PC-3 (cell line): ENCODE measurements at regions not wholly inside any gene's neighbourhood (a gene's known extent, or its start where the extent isn't known, plus 50 kb on each side); places are given as distances from the start of the nearest gene placed in this dataset.

Experiments used
- ATAC-seq: fragments of 200-7000 bp; cut with Tn5 transposase; 2 replicates; pipeline ENCODE4 v1.9.1; 2020; ENCODE audit warnings: mild to moderate bottlenecking, moderate library complexity
- BruUV-seq: library from RNA; stranded (reverse); fragments of 400-500 nt; replicated peaks from 2 replicates; lab custom pipeline; 2021; lab: Mats Ljungman, UMichigan
- CTCF ChIA-PET: fragments of 300-600 bp; sonication (Branson Sonifier 250); formaldehyde crosslinking; loops from one replicate; lab custom pipeline; 2022; ENCODE audit warnings: antibody characterized with exemption; lab: Charles Lee
- POLR2A ChIA-PET: fragments of 300-600 bp; sonication (Branson Sonifier 250); formaldehyde crosslinking; loops from one replicate; lab custom pipeline; 2022; ENCODE audit warnings: antibody characterized with exemption; ENCODE audit not compliant: unreplicated experiment; lab: Charles Lee
- DNase-seq: peaks from one replicate; pipeline ENCODE4 v3.0.0-alpha.2; 2015
- H2AFZ ChIP-seq: fragments of 300-600 bp; sonication (generic); 2 replicates; pipeline ENCODE4 v1.6.0; 2016; ENCODE audit warnings: antibody characterized with exemption, low read length
- H3F3A ChIP-seq: fragments of 300-600 bp; sonication (generic); one replicate; pipeline ENCODE4 v1.6.0; 2017; ENCODE audit warnings: antibody characterized with exemption, low read length, control low read depth, mild to moderate bottlenecking; ENCODE audit not compliant: unreplicated experiment
- H3K27ac ChIP-seq: fragments of 300-600 bp; sonication (generic); 2 replicates; pipeline ENCODE4 v1.5.1; 2016; ENCODE audit warnings: mild to moderate bottlenecking, low read length
- H3K27me3 ChIP-seq: fragments of 300-600 bp; sonication (generic); 2 replicates; pipeline ENCODE4 v1.6.1; 2016; ENCODE audit warnings: low read length, mixed read lengths
- H3K36me3 ChIP-seq: fragments of 300-600 bp; sonication (generic); 2 replicates; pipeline ENCODE4 v1.6.1; 2016; ENCODE audit warnings: low read depth, mixed run types, low read length, mixed read lengths
- H3K4me1 ChIP-seq: fragments of 300-600 bp; sonication (generic); 2 replicates; pipeline ENCODE4 v1.5.1; 2016; ENCODE audit warnings: low read length; ENCODE audit not compliant: insufficient read depth
- H3K4me2 ChIP-seq: fragments of 300-600 bp; sonication (generic); 2 replicates; pipeline ENCODE4 v1.6.0; 2016; ENCODE audit warnings: low read length
- H3K4me3 ChIP-seq: fragments of 300-600 bp; sonication (generic); 2 replicates; pipeline ENCODE4 v1.5.1; 2016; ENCODE audit warnings: mild to moderate bottlenecking, low read length, mixed read lengths
- H3K79me2 ChIP-seq: fragments of 300-600 bp; sonication (generic); 2 replicates; pipeline ENCODE4 v1.6.1; 2017; ENCODE audit warnings: low read length, mixed read lengths
- H3K9ac ChIP-seq: fragments of 300-600 bp; sonication (generic); 2 replicates; pipeline ENCODE4 v1.6.0; 2016; ENCODE audit warnings: mild to moderate bottlenecking, low read length
- H3K9me2 ChIP-seq: fragments of 300-600 bp; sonication (generic); replicated peaks from 2 replicates; pipeline ENCODE4 v1.6.1; 2016; ENCODE audit warnings: mixed run types, low read length, mixed read lengths
- H3K9me3 ChIP-seq: fragments of 300-600 bp; sonication (generic); 2 replicates; pipeline ENCODE4 v1.6.1; 2016; ENCODE audit warnings: low read length, mixed read lengths
- H4K20me1 ChIP-seq: fragments of 300-600 bp; sonication (generic); 2 replicates; pipeline ENCODE4 v1.6.1; 2016; ENCODE audit warnings: low read length, mixed read lengths
- EZH2 ChIP-seq: fragments of 300-600 bp; sonication (generic); IDR thresholded peaks from one replicate; pipeline ENCODE4 v1.6.1; 2017; ENCODE audit warnings: antibody characterized with exemption, mild to moderate bottlenecking, low read length; ENCODE audit not compliant: unreplicated experiment
- EZH2phosphoT487 ChIP-seq: fragments of 300-600 bp; sonication (generic); IDR thresholded peaks from 2 replicates; pipeline ENCODE4 v1.6.1; 2018; ENCODE audit warnings: mild to moderate bottlenecking, antibody characterized with exemption, low read length, borderline replicate concordance
- intact Hi-C: fragments of 100-400 bp; cut with micrococcal nuclease; formaldehyde crosslinking; loops from 2 replicates; pipeline ENCODE4 v1.9.0; 2023
- TF ChIP-seq, protein P1 (sequence below): fragments of 300-600 bp; sonication (generic); conservative IDR thresholded peaks from 2 replicates; pipeline ENCODE4 v1.5.1; 2017; ENCODE audit warnings: antibody characterized with exemption, low read depth, mild to moderate bottlenecking, low read length

DNA sequence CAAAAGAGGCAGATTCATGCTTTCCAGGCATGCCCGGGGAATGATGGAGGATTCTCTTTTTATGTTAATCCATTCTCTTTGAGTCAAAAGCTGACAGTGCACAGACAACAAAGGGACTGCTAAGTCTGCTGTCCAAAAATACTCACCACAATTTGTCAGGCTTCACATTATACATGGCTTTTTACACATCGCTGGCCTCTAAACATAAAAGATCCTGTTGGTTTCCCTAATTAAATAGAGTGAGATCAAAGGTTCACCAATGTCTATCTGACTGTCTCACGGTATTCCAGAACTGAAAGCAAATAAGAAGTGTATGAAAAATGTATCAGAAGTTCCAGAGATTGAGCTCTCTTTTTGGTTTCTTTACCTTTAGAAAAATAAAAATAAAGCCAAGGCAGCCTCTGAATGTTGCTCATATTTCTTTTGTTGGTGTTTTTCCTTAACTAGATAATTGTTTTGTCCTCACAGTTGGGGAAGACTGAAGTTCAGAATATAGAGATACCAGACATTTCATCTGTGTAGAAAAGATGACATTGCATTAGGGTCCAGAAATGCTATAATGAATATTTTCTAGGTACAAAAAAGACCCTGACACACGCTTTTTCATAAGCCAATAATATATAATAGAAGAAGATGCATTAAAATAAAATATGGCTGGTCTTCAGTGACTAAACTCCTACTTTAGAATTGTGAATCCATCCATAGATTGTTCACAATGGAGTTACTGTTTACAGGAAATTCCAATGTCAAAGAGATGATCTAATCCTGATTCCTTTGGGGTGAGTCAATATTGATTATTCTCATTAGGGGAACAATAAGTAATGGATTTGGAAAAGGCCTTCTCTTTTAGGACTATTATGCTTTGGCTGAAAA is 688.2 kb upstream of the CDH6 start:
- H3K4me3 ChIP-seq, result no peak overlapping the region
- H2AFZ ChIP-seq, result peak overlapping the region; percentile 53
- H3K9me3 ChIP-seq, result no peaks in the 10 kb centered on the region
- no peaks in the 10 kb centered on the region for H3K36me3 ChIP-seq
- ATAC-seq, result peak; percentile 97
- ChIA-PET CTCF (no interaction called here), POLR2A (interaction anchor here (0.5 kb wide), 1 partner anchor 430 kb away, joined by 3 read pairs; no protein-coding TSS in a partner anchor)
- BruUV-seq, result no TSS peak
- peaks cover 31% of the 10 kb centered on the region for H3K4me1 ChIP-seq
- no peaks in the 10 kb centered on the region for H4K20me1 ChIP-seq
- intact Hi-C loops, result no loop called here
- H3K27ac ChIP-seq, result peak overlapping the region; percentile 57
- H3F3A ChIP-seq, result no peaks in the 10 kb centered on the region
- H3K79me2 ChIP-seq, result no peaks in the 10 kb centered on the region
- peak overlapping the region; percentile 49 for H3K4me2 ChIP-seq
- H3K27me3 ChIP-seq, result no peaks in the 10 kb centered on the region
- H3K9ac ChIP-seq, result 0 out of 2 replicates have a peak overlapping the region, but pooled peaks have one; percentile 7
- DNase-seq, result peak; percentile 93
- H3K9me2 ChIP-seq, result no peaks in the 10 kb centered on the region
- TF ChIP-seq, protein P1, sequence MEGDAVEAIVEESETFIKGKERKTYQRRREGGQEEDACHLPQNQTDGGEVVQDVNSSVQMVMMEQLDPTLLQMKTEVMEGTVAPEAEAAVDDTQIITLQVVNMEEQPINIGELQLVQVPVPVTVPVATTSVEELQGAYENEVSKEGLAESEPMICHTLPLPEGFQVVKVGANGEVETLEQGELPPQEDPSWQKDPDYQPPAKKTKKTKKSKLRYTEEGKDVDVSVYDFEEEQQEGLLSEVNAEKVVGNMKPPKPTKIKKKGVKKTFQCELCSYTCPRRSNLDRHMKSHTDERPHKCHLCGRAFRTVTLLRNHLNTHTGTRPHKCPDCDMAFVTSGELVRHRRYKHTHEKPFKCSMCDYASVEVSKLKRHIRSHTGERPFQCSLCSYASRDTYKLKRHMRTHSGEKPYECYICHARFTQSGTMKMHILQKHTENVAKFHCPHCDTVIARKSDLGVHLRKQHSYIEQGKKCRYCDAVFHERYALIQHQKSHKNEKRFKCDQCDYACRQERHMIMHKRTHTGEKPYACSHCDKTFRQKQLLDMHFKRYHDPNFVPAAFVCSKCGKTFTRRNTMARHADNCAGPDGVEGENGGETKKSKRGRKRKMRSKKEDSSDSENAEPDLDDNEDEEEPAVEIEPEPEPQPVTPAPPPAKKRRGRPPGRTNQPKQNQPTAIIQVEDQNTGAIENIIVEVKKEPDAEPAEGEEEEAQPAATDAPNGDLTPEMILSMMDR, result no peak
- TF ChIP-seq EZH2phosphoT487 (no peak), EZH2 (no peak)

DNA sequence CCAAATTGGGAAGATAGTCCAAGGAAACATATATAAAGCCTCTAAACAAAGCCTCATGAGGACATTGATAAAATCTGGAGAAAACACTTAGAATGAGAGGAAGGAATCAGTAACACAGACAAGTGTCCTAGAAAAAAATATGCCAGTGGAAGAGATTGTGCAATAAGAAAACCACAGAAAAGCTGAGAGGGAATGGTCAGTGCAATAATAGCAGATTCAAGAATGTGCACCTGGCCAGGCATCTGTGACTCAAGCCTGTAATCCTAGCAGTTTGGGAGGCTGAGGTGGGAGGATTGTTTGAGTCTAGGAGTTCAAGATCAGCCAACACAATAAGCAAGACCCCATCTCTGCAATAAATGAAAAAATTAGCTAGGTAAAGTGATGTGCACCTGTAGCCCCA is 691.2 kb upstream of the CDH6 start:
- Histone ChIP-seq H3K79me2 (no peaks in the 10 kb centered on the region), H3K4me3 (no peak overlapping the region), H3K9ac (no peak overlapping the region), H3K36me3 (no peaks in the 10 kb centered on the region), H3K27me3 (no peaks in the 10 kb centered on the region), H3K4me2 (peak overlapping the region; percentile 18), H3K9me3 (no peaks in the 10 kb centered on the region), H4K20me1 (no peaks in the 10 kb centered on the region), H3K4me1 (peaks cover 31% of the 10 kb centered on the region), H3K9me2 (no peaks in the 10 kb centered on the region), H3K27ac (no peak overlapping the region), H2AFZ (peak overlapping the region; percentile 32; the same call in 1 of the 2 replicates), H3F3A (no peaks in the 10 kb centered on the region)
- ATAC-seq (no peak), DNase-seq (peak; percentile 78)
- ChIA-PET CTCF (no interaction called here), POLR2A (no interaction called here)
- TF ChIP-seq EZH2phosphoT487, result no peak
- TF ChIP-seq, protein P1, result no peak
- no peak for TF ChIP-seq EZH2
- no TSS peak for BruUV-seq
- intact Hi-C loops, result no loop called here

DNA sequence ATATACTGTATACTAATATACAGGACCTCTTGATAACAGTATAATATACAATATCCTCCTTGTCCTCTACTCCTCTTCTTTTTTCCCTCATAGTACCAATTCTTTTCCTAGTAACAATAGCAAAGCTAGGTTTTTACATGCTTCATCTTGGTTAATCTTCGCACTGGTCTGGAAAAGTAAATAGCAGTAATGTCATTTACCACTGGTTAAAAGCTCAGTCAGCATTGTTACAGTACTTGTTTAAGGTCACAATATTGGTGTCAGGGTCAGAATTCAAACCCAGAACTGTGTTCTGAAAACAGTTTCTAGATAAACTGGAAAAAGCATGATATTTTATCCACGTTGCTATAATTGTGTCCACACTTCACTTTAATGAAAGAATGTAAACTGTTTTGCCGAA is 692.4 kb upstream of the CDH6 start:
- TF ChIP-seq, protein P1, result no peak
- TF ChIP-seq EZH2 (no peak), EZH2phosphoT487 (no peak)
- ChIA-PET POLR2A (no interaction called here), CTCF (no interaction called here)
- no peaks in the 10 kb centered on the region for H3K79me2 ChIP-seq
- no peak overlapping the region for H3K27ac ChIP-seq
- no peak for DNase-seq
- no peaks in the 10 kb centered on the region for H4K20me1 ChIP-seq
- BruUV-seq, result no TSS peak
- no peak overlapping the region for H3K9ac ChIP-seq
- H3K36me3 ChIP-seq, result no peaks in the 10 kb centered on the region
- H3K9me2 ChIP-seq, result no peaks in the 10 kb centered on the region
- H3F3A ChIP-seq, result no peaks in the 10 kb centered on the region
- ATAC-seq, result no peak
- H2AFZ ChIP-seq, result no peak overlapping the region
- H3K4me3 ChIP-seq, result no peak overlapping the region
- H3K4me2 ChIP-seq, result no peak overlapping the region
- H3K27me3 ChIP-seq, result no peaks in the 10 kb centered on the region
- peaks cover 28% of the 10 kb centered on the region for H3K4me1 ChIP-seq
- no peaks in the 10 kb centered on the region for H3K9me3 ChIP-seq
- intact Hi-C loops, result no loop called here
